Naive B cell (primary cell): ENCODE measurements at regions not wholly inside any gene's neighbourhood (a gene's known extent, or its start where the extent isn't known, plus 50 kb on each side); places are given as distances from the start of the nearest gene placed in this dataset.

Experiments used
- ATAC-seq, 2 donors: fragments of 150-1000 bp; cut with Tn5 transposase; 2 replicates each; pipeline ENCODE4 v1.10.0; 2021; ENCODE audit warnings: low read depth in 2 of 2, mild to moderate bottlenecking in 2 of 2, moderate library complexity in 2 of 2
- DNase-seq: peaks from one replicate; pipeline ENCODE4 v3.0.0; 2022
- H3K27ac Mint-ChIP-seq, 6 donors: one replicate each; pipeline ENCODE4 v1.8.0; 2020 to 2022; ENCODE audit warnings: mild to moderate bottlenecking in 6 of 6, mixed read lengths in 6 of 6, moderate library complexity in 5 of 6, inconsistent platforms in 2 of 6
- H3K27me3 Mint-ChIP-seq, 3 donors: one replicate each; pipeline ENCODE4 v1.8.0; 2021 to 2022; ENCODE audit warnings: mixed read lengths in 3 of 3, mild to moderate bottlenecking in 1 of 3
- H3K36me3 Mint-ChIP-seq, 2 donors: one replicate each; pipeline ENCODE4 v1.8.0; 2020 to 2022; ENCODE audit warnings: mixed read lengths in 2 of 2, inconsistent platforms in 1 of 2, mild to moderate bottlenecking in 1 of 2
- H3K4me1 Mint-ChIP-seq, 3 donors: one replicate each; pipeline ENCODE4 v1.8.0; 2020 to 2022; ENCODE audit warnings: mixed read lengths in 3 of 3, inconsistent platforms in 1 of 3, mild to moderate bottlenecking in 1 of 3, moderate library complexity in 1 of 3
- H3K4me3 Mint-ChIP-seq, 8 donors: one replicate each; pipeline ENCODE4 v1.8.0; 2020 to 2022; ENCODE audit warnings: mild to moderate bottlenecking in 8 of 8, mixed read lengths in 8 of 8, moderate library complexity in 8 of 8, inconsistent platforms in 2 of 8
- H3K9me3 Mint-ChIP-seq, 7 donors: one replicate each; pipeline ENCODE4 v1.8.0; 2020 to 2022; ENCODE audit warnings: mixed read lengths in 7 of 7, mild to moderate bottlenecking in 5 of 7, inconsistent platforms in 2 of 7, moderate library complexity in 1 of 7

DNA sequence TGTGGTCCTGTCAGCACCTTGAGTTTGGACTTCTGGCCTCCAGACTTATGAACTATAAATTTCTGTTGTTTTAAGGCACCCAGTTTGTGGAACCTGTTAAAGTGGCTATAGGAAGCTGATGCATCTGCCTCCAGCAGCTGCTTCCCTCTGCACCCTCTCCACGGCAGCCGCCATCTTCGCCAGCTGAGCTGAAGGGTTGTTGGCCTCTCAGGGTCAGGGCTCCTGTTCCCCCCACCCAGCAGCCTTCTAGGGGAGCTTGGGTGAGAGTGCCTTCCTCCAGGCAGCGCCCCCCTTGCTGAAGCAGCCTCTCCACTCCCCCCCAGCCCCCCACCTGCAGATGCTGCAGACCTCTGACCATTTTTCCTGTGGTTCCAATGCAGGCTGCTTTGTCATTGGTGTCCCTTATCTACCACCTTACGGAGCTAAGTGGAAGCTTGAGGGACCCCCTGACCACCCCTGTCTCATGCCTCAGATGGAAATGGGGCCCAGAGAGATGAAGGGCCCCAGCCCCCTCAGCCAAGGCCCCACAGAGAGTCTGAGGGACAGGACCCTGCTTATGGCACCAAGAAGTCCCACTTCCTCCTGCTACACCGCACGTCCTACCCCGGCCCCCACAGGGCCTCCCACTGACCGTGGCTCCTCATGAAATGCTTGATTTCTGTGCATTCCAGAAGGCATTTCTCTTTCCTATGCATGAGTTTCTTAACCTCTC, 61.4 kb upstream of the TLE3 start:
- ATAC-seq (peak in 1 of 2 donors; percentile 41), DNase-seq (no peak)
- Mint-ChIP-seq H3K36me3 (no peaks in the 10 kb centered on the region), H3K4me3 (no peak overlapping the region), H3K4me1 (peaks cover 6 to 17% (median 12%) of the 10 kb centered on the region in 3 donors), H3K9me3 (no peaks in the 10 kb centered on the region), H3K27ac (no peak overlapping the region), H3K27me3 (peaks cover 15 to 76% (median 74%) of the 10 kb centered on the region in 3 donors)

- no peaks in the 10 kb centered on the region for H3K36me3 Mint-ChIP-seq
- H3K4me1 Mint-ChIP-seq = peaks cover 6 to 17% (median 12%) of the 10 kb centered on the region in 3 donors
- no peak for DNase-seq
- H3K4me3 Mint-ChIP-seq = no peak overlapping the region
- H3K27me3 Mint-ChIP-seq = peaks cover 15 to 76% (median 74%) of the 10 kb centered on the region in 3 donors
- no peak overlapping the region for H3K27ac Mint-ChIP-seq
- no peaks in the 10 kb centered on the region for H3K9me3 Mint-ChIP-seq
- ATAC-seq = no peak
Measured at GRCh38 chr15:70158309-70159000, 60.7 kb upstream of the TLE3 start.

DNA sequence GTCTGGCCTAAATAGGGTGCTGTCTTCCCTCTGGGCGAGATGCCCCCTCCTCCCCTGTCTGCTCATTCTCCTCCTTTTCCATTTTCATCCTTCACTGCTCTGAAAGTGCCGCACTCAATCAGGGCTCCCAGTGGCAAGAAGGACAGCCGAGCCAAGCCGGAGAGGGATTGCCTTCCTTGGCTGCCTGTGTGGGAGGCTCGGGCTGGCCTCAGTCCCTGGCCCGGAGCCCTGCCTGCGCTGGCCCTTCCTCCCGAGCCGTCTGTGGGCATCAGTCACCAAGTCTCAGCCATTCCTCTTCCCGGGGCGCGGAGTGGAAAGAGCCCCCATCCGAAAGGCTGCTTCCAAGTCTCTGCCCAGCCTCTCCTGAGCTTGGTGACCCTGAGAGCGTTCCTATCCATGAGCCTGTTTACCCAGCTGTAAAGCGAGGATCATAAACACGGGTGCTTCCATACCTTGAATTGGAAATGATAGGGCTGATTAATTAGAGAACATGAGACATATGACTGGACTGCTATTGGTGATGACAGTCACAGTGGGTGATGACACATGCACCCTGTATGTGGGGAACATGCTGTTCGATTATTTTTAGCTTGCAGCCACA, 59.1 kb upstream of the TLE3 start:
- H3K4me3 Mint-ChIP-seq = no peak overlapping the region
- peak overlapping the region in 1 of 6 donors; percentile 48 for H3K27ac Mint-ChIP-seq
- H3K9me3 Mint-ChIP-seq = no peaks in the 10 kb centered on the region
- DNase-seq (no peak), ATAC-seq (no peak)
- H3K36me3 Mint-ChIP-seq = no peaks in the 10 kb centered on the region
- H3K4me1 Mint-ChIP-seq = peaks cover 6 to 21% (median 18%) of the 10 kb centered on the region in 3 donors
- peaks cover 15 to 71% (median 68%) of the 10 kb centered on the region in 3 donors for H3K27me3 Mint-ChIP-seq

DNA sequence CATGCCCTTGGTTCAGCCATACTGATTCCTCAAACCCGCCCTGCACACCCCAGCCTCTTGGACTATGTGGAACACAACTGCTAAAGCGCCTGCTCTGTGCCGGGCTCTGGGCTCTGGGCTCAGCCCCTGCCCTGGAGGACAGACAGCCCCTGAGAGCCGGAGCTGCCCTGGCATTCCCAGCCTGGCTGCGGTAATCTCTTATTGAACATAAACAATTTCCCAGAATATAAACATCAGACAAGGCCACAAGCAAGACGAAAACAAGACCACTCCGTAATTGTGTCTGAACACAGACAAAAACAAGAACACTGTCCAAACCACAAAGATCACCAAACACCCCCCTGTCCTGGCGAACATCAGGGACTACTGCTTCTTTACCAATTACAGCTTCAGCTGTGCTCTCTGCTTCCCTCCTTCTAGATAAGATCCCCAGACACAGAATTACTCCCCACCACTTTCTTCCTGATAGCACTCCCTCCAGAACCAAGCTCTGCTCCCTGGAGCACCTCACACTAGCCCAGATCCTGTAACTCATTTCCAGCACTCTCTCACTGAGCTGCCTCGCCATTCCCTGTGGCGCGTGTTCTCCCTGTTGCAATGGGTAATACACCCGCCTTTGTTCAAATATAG, 57.1 kb upstream of the TLE3 start:
- H3K4me1 Mint-ChIP-seq = peaks cover 5 to 20% (median 17%) of the 10 kb centered on the region in 3 donors
- no peaks in the 10 kb centered on the region for H3K9me3 Mint-ChIP-seq
- ATAC-seq (no peak), DNase-seq (no peak)
- H3K27ac Mint-ChIP-seq = peak overlapping the region in 4 of 6 donors; percentile 24 to 84 (median 42)
- peak overlapping the region in 1 of 8 donors; percentile 80 for H3K4me3 Mint-ChIP-seq
- H3K36me3 Mint-ChIP-seq = no peaks in the 10 kb centered on the region
- peaks cover 15 to 57% (median 53%) of the 10 kb centered on the region in 3 donors for H3K27me3 Mint-ChIP-seq

GRCh38 chr15:70153921-70154717, 56.4 kb upstream of the TLE3 start:
- ATAC-seq (no peak), DNase-seq (no peak)
- no peaks in the 10 kb centered on the region for H3K9me3 Mint-ChIP-seq
- H3K4me1 Mint-ChIP-seq = peaks cover 0 to 13% (median 11%) of the 10 kb centered on the region in 3 donors
- H3K36me3 Mint-ChIP-seq = no peaks in the 10 kb centered on the region
- peak overlapping the region in 1 of 6 donors; percentile 84 for H3K27ac Mint-ChIP-seq
- no peak overlapping the region for H3K4me3 Mint-ChIP-seq
- H3K27me3 Mint-ChIP-seq = peaks cover 16 to 55% (median 52%) of the 10 kb centered on the region in 3 donors

DNA sequence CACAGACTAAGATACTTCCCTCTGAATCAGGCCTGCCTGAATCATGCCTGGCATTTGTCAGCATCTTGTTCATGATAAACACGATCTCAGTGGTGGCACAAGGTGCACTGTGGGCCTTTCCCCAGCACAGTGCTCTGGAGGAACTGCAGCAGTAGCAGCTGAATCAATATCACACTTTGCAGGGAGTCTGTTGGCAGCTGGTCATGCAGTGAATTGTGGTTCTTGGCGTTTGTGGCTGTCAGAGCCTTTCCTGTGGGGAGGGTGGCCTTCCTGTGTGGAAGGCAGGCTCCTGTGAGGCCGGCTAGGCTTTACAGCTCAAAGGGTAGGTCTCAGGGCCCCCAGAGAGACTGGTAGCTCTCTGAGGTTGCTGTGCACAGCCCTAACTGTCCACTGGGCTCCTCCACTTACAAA, 54.4 kb upstream of the TLE3 start:
- ATAC-seq (no peak), DNase-seq (no peak)
- H3K9me3 Mint-ChIP-seq = no peaks in the 10 kb centered on the region
- H3K27me3 Mint-ChIP-seq = peaks cover 10 to 51% (median 39%) of the 10 kb centered on the region in 3 donors
- no peak overlapping the region for H3K27ac Mint-ChIP-seq
- peaks cover 0 to 6% (median 5%) of the 10 kb centered on the region in 3 donors for H3K4me1 Mint-ChIP-seq
- H3K4me3 Mint-ChIP-seq = no peak overlapping the region
- H3K36me3 Mint-ChIP-seq = no peaks in the 10 kb centered on the region

DNA sequence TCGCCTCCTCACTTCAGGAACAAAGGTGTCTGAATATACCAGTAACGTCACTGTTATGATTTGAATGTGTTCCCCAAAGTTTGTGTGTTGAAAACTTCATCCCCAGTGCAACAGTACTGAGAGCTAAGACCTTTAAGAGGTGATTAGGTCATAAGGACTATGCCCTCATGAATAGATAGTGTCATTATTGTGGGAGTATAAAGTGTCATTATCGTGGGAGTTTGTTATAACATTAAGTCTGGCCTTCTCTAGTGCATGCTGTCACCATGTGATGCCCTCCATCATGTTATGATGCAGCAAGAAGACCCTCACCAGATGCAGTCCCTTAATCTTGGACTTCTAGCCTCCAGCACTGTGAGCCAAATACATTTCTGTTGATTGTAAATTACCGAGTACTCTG, 53.7 kb upstream of the TLE3 start:
- H3K4me1 Mint-ChIP-seq = peaks cover 0 to 6% (median 5%) of the 10 kb centered on the region in 3 donors
- H3K36me3 Mint-ChIP-seq = no peaks in the 10 kb centered on the region
- H3K9me3 Mint-ChIP-seq = no peaks in the 10 kb centered on the region
- no peak overlapping the region for H3K4me3 Mint-ChIP-seq
- peaks cover 11 to 47% (median 38%) of the 10 kb centered on the region in 3 donors for H3K27me3 Mint-ChIP-seq
- no peak overlapping the region for H3K27ac Mint-ChIP-seq
- ATAC-seq (no peak), DNase-seq (no peak)

DNA sequence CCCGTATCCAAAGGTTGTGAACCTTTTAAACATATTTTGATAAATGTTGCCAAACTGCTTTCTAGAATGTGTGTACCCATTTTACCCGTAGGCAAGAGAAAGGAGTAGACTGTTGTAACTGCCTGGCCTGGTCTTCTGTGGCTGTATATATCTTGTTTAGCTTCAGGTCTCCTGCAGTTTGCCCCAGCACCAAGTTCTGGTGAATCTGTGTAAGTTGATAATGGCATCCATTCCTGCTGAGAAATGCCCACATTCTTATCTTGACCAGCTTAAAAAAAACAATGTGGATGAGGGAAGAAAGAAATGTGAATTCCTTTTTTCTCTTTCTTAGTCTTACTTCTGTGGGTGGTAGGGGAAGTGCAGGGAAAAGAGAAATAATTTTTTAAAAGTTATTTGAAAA, 53.3 kb upstream of the TLE3 start:
- ATAC-seq = no peak
- no peaks in the 10 kb centered on the region for H3K36me3 Mint-ChIP-seq
- no peak overlapping the region for H3K4me3 Mint-ChIP-seq

GRCh38 chr15:70150405-70150747, 52.7 kb upstream of the TLE3 start:
- no peak for ATAC-seq
- Mint-ChIP-seq H3K4me1 (peaks cover 0 to 6% (median 5%) of the 10 kb centered on the region in 3 donors), H3K9me3 (no peaks in the 10 kb centered on the region), H3K36me3 (no peaks in the 10 kb centered on the region), H3K27ac (no peak overlapping the region), H3K4me3 (no peak overlapping the region), H3K27me3 (peaks cover 16 to 39% (median 38%) of the 10 kb centered on the region in 3 donors)
- DNase-seq = no peak

More for the DNA sequence above, 53.3 kb upstream of the TLE3 start:
- Mint-ChIP-seq H3K9me3 (no peaks in the 10 kb centered on the region), H3K27me3 (peaks cover 12 to 42% (median 37%) of the 10 kb centered on the region in 3 donors), H3K27ac (no peak overlapping the region), H3K4me1 (peaks cover 0 to 6% (median 5%) of the 10 kb centered on the region in 3 donors)
- no peak for DNase-seq

DNA sequence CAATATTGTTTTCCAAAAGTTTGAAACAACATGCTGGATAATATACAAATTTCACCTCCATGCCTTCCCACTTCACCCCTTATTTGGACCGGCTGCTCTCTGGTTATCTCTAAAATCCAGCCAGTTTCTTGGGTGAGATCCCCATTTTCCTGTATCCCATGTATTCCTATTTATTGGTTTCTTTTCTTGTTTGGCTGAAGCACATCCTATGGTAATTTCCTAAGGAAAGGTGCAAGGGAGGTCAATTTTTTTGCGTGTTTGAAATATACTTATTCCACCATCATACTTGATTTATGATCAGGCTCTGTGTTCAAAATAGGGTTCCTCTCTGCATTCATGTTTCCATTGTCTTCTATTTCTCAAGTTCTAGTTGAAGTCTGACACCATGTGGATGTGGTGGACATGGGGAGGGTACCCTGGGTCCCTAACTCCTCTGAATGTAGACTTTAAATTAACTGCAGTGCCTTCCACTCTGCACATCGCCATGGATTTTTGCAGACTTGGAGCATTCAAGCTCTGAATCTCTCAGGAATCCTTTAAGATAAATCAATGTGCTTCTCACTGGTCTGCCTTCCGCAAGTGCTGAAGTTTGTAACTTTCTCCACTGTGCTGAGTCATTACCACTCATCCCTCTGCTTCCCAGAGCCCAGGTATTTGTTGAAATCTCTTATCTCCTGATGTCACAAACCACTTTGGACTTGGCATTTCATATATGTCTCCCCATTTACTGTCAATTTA, 52.1 kb upstream of the TLE3 start:
- Mint-ChIP-seq H3K9me3 (no peaks in the 10 kb centered on the region), H3K27me3 (peaks cover 16 to 37% (median 36%) of the 10 kb centered on the region in 3 donors), H3K27ac (peak overlapping the region in 1 of 6 donors; percentile 18), H3K4me1 (peaks cover 0 to 6% (median 5%) of the 10 kb centered on the region in 3 donors), H3K4me3 (no peak overlapping the region), H3K36me3 (no peaks in the 10 kb centered on the region)
- no peak for ATAC-seq
- DNase-seq = no peak

- H3K4me3 Mint-ChIP-seq = no peak overlapping the region
- peaks cover 0 to 3% of the 10 kb centered on the region in 2 donors for H3K36me3 Mint-ChIP-seq
- peaks cover 1 to 8% (median 6%) of the 10 kb centered on the region in 3 donors for H3K4me1 Mint-ChIP-seq
- ATAC-seq = no peak
- peaks cover 30 to 53% (median 47%) of the 10 kb centered on the region in 3 donors for H3K27me3 Mint-ChIP-seq
- peaks cover 0 to 2% (median 0%) of the 10 kb centered on the region in 7 donors for H3K9me3 Mint-ChIP-seq
- DNase-seq = no peak
- H3K27ac Mint-ChIP-seq = peak overlapping the region in 1 of 6 donors; percentile 58
Measured at GRCh38 chr15:70147778-70148177, 50.1 kb upstream of the TLE3 start.
